GM06990 (cell line): ENCODE measurements at regions not wholly inside any gene's neighbourhood (a gene's known extent, or its start where the extent isn't known, plus 50 kb on each side); places are given as distances from the start of the nearest gene placed in this dataset.

ENCODE experiments used
- DNase-seq: peaks from one replicate; pipeline ENCODE4 v3.0.0-alpha.2; 2011; ENCODE audit not compliant: insufficient read length; ENCODE audit errors: extremely low read depth
- H3K27me3 ChIP-seq: replicated peaks from 2 replicates; pipeline ENCODE4 v1.6.0; 2011; ENCODE audit warnings: low read length; ENCODE audit not compliant: control insufficient read depth, insufficient read depth
- H3K36me3 ChIP-seq: 2 replicates; pipeline ENCODE4 v1.5.1; 2011; ENCODE audit warnings: low read length; ENCODE audit not compliant: control insufficient read depth, insufficient read depth
- H3K4me3 ChIP-seq: replicated peaks from 2 replicates; pipeline ENCODE4 v1.5.1; 2011; ENCODE audit warnings: low read depth, mild to moderate bottlenecking, control low read depth, low read length
- CTCF ChIP-seq: IDR thresholded peaks from 2 replicates; pipeline ENCODE4 v1.5.1; 2011; ENCODE audit warnings: low read length, control low read depth, mild to moderate bottlenecking, inconsistent platforms; ENCODE audit not compliant: insufficient read depth, poor library complexity, severe bottlenecking

- no peak for TF ChIP-seq CTCF
- H3K27me3 ChIP-seq = no peaks in the 10 kb centered on the region; the same call in 1 of the 2 replicates
- no peak for DNase-seq
- no peak overlapping the region for H3K4me3 ChIP-seq
- no peaks in the 10 kb centered on the region for H3K36me3 ChIP-seq
These were observed 114.5 kb downstream of the GYPC start for GRCh38 chr2:126770466-126770865.

DNA sequence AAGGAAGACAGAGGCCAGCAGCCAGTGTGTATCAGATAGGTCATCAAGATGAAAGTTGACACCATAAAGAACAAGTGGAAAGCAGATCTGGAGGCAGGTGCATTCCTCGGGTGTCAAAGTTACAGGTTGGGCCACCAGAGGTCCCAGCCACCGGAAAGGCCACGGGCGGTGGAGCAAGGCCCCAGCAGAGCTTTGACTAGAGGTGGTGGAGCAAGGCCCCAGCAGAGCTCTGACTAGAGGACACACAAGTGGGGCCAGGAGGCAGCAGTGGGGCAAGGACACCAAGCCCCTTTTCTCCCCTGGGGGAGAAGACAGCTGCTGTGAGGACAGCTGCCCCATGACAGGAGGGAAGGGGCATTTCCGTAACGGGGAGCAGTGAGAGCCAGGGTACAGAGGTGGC lies 115.1 kb downstream of the GYPC start:
- no peak for DNase-seq
- TF ChIP-seq CTCF = no peak
- H3K4me3 ChIP-seq = no peak overlapping the region
- H3K36me3 ChIP-seq = no peaks in the 10 kb centered on the region
- no peaks in the 10 kb centered on the region; the same call in 1 of the 2 replicates for H3K27me3 ChIP-seq

GRCh38 chr2:126771501-126772195 lies 115.7 kb downstream of the GYPC start:
- H3K4me3 ChIP-seq = no peak overlapping the region
- H3K27me3 ChIP-seq = no peaks in the 10 kb centered on the region; the same call in 1 of the 2 replicates
- no peak for TF ChIP-seq CTCF
- H3K36me3 ChIP-seq = no peaks in the 10 kb centered on the region
- no peak for DNase-seq

DNA sequence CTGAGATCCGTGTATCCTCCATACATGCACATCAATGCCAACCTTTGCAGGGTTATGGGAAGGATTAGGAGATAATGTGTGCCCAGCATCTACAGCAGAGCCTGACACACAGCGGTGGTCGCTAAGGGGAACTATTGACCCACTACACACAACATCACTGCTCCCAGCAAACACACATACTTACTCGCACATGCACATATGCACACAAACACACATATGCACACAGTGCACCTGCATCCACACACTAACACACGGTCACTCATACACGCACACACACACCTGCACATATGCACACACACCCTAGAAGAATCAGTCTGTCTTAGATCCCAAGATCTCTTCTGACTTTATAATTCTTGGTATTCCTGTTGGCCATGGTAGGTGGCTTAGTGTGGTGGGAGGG lies 118.3 kb downstream of the GYPC start:
- H3K27me3 ChIP-seq = no peaks in the 10 kb centered on the region; the same call in 1 of the 2 replicates
- DNase-seq = no peak
- H3K4me3 ChIP-seq = no peak overlapping the region
- no peak for TF ChIP-seq CTCF
- H3K36me3 ChIP-seq = no peaks in the 10 kb centered on the region

DNA sequence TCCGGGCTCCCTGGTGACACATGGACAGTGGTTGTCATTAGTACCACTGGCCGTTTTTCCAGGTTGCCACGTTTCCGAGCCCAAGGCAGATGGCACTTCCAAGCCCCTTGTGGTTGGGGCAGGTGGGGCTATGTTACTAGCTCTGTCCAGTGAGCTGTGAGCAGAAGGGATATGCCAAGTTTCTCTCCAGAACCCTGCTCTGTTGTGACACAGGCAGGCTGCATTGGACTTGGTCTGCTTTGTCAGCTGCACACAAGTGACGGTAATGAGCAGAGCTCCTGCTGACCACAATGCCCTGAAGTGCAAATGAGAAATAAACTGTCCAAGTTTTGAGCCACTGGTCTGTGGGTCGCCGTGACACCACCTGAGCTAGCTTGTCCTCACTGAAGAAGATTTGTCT lies 118.8 kb downstream of the GYPC start:
- Histone ChIP-seq H3K27me3 (no peaks in the 10 kb centered on the region; the same call in 1 of the 2 replicates), H3K36me3 (no peaks in the 10 kb centered on the region), H3K4me3 (no peak overlapping the region)
- DNase-seq = no peak
- TF ChIP-seq CTCF = no peak
